Fibroblast of the conjunctiva (primary cell): ENCODE measurements at regions not wholly inside any gene's neighbourhood (a gene's known extent, or its start where the extent isn't known, plus 50 kb on each side); places are given as distances from the start of the nearest gene placed in this dataset.
A peak's percentile ranks its signal among the peaks of the same experiment; 100 is the strongest.

ENCODE experiments used
- DNase-seq: peaks from one replicate; pipeline ENCODE4 v3.0.0-alpha.2; 2010; ENCODE audit warnings: low read depth

GRCh38 chr3:83514130-83514914 is 1444.5 kb upstream of the CADM2 start:
- no peak for DNase-seq

GRCh38 chr3:83515123-83515522 is 1443.7 kb upstream of the CADM2 start:
- DNase-seq = no peak

- DNase-seq = peak; percentile 27
Observed at GRCh38 chr3:83523470-83524073, 1435.2 kb upstream of the CADM2 start.

- DNase-seq = no peak
Observed at GRCh38 chr3:83524901-83525300, 1433.9 kb upstream of the CADM2 start.

DNA sequence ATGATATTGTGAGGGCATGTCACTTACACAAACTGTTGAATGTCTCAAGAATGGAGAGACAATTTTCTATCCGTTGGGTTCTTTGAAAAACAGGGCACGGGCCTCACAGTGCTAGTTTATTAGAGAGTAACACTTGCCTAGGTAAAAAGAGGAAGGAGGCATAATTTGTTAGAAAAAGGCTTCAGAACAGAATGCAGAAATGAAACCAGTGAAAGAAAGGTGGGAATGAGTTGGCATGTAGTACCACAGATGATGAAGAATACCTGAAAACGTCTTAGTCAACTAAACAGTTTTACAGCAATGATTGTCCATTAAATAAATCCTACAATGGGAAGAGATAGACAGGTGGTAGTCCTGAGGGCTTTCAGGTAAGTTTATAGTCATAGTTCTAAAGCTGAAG is 1399.7 kb upstream of the CADM2 start:
- no peak for DNase-seq

DNA sequence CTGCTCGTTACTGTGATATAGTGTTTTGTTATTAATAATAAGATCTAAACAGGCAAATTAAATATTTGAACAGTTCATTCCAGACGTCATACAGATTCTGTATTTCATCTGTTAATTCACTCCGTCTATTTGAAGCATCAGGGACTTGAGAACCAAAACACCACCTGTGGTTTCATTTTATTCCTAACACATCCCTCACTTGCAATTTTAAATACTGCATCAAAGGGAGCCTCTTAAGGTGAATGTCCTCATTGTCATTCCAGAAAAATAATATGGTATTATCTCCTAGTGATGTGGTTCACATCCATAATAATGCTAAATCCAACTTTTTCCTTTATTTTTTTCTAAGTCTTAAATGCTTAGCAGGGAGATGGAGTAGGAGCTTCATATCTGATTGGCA is 1390.9 kb upstream of the CADM2 start:
- no peak for DNase-seq

GRCh38 chr3:83581546-83581945 is 1377.2 kb upstream of the CADM2 start:
- DNase-seq = no peak

GRCh38 chr3:83601704-83602103 is 1357.1 kb upstream of the CADM2 start:
- no peak for DNase-seq

- no peak for DNase-seq
Observed at GRCh38 chr3:83622526-83622925, 1336.3 kb upstream of the CADM2 start.

- no peak for DNase-seq
Observed at GRCh38 chr3:83625261-83625660, 1333.5 kb upstream of the CADM2 start.

DNA sequence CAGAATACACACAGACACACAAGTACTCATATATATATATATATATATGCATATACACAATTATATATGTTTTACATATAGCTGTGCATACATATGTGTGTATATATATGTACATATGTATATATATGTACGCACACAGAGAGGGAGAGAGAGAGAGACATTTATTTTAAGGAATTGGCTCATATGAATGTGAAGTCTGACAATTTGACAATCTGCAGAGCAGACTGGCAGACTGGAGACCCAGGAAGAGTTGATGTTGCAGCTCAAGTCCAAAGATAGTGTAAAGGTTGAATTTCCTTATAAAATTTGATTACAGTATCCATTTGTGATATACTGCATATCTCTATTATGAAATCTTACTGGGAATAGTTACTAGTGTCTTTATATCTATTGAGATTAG is 1330.3 kb upstream of the CADM2 start:
- no peak for DNase-seq

DNA sequence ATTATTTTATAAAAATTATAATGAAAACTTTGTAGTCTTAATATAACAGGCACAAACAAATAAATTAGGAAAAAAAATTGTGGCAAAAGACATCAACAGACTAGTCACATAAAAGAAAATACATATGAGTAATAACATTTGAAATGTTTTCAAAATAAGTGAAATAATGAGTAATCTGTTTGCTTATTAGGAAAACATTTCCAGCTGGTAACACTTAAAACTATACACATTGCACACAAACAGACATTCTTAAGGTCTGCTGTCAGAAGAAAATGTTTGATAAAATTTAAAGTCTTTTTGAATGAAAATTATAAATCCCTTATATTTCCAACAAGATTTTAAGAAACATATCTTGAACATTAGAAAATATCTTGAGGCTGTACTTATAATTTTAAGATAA is 1326.3 kb upstream of the CADM2 start:
- no peak for DNase-seq

- no peak for DNase-seq
Observed at GRCh38 chr3:83633758-83634157, 1325.0 kb upstream of the CADM2 start.

DNA sequence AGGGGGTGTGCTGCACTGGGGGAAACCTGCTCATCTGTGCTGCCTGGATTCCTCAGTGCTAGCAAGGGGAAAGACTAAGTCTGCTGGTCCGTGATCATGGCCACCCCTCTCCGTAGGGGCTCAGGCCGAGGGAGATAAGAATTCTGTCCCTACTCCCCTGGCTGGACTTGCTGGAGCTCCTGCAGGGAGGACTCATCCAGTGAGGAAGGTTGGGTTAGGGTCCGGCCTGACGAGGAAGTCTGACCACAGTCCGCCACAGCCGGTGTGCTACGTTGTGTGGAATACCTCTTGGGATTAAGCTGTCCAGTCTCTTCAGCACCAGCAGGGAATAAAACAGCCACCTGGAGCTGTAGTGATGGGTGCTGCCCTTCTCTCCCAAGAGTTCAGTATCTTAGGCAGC is 1309.1 kb upstream of the CADM2 start:
- no peak for DNase-seq

GRCh38 chr3:83655083-83655482 is 1303.7 kb upstream of the CADM2 start:
- DNase-seq = no peak

- DNase-seq = no peak
Observed at GRCh38 chr3:83662381-83662960, 1296.3 kb upstream of the CADM2 start.

DNA sequence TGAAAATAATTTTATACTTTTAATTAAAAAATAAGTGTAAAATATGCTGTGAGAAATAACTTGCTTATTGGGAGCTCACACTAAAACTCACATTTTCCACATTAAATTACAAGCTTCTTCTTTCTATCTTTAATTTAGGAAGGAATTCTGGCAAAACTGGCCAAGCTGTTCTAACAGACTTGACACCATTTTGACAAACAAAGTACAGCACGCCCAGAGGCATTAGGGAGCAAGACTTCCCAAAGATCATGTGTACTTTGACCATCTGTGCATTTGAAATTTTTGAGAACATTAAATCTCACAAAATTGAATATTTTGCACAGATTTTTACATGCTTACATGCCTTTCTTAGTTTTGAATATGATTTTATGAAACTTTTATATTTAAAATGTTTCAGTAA is 1288.4 kb upstream of the CADM2 start:
- DNase-seq = no peak

GRCh38 chr3:83683937-83684598 is 1274.7 kb upstream of the CADM2 start:
- DNase-seq = no peak

GRCh38 chr3:83706669-83707068 is 1252.1 kb upstream of the CADM2 start:
- no peak for DNase-seq

DNA sequence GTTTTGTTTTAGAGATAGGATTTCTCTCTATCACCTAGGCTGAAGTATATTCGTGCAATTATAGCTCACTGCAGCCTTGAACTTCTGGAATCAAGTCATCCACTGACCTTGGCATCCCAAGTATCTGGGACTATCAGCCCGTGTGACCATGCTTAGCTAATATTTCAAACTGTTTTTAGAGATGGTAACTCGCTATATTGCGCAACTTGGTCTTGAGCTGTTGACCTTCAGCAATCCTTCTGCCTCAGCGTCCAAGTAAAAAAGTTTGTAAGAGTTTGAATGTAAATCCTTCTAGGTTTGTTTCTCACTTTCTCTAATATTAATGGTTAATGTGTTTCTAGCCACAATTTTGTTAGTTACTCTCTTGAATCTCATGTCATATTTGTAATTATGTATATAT is 1243.5 kb upstream of the CADM2 start:
- DNase-seq = no peak

GRCh38 chr3:83729576-83729975 is 1229.2 kb upstream of the CADM2 start:
- DNase-seq = no peak

- DNase-seq = no peak
Observed at GRCh38 chr3:83734656-83735055, 1224.1 kb upstream of the CADM2 start.

DNA sequence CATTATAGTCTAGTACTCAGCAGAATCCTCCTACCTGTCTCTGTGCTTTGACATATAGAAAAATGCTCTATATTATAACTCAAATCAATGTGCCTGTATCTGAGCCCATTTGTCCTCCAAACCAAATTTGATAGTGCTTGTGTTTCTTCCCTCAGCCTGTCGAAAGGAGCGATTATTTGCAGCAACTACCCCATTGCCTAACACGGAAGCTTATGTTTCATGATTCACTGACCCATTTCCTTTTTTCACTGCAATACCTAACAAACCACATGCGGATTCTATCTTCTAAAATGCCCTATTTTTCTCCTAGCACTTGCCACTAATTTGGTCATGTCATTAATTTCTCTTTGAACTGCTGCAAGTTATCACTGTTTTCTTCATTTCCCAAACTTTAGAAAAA is 1220.6 kb upstream of the CADM2 start:
- no peak for DNase-seq
